KMS-11 (cell line): ENCODE measurements at regions not wholly inside any gene's neighbourhood (a gene's known extent, or its start where the extent isn't known, plus 50 kb on each side); places are given as distances from the start of the nearest gene placed in this dataset.

Source experiments
- H2AFZ ChIP-seq: fragments of 200-600 bp; sonication (generic); 2 replicates; pipeline ENCODE4 v1.6.1; 2016; ENCODE audit warnings: antibody characterized with exemption, mixed run types, low read depth
- H3K27ac ChIP-seq: fragments of 200-600 bp; sonication (generic); 2 replicates; pipeline ENCODE4 v1.6.1; 2016; ENCODE audit warnings: mild to moderate bottlenecking, mixed run types
- H3K27me3 ChIP-seq: fragments of 200-600 bp; sonication (generic); 2 replicates; pipeline ENCODE4 v1.6.1; 2017; ENCODE audit warnings: mild to moderate bottlenecking, low read depth, mixed run types, moderate library complexity; ENCODE audit not compliant: insufficient read depth
- H3K36me3 ChIP-seq: fragments of 200-600 bp; sonication (generic); 2 replicates; pipeline ENCODE4 v1.6.1; 2017; ENCODE audit warnings: mild to moderate bottlenecking, mixed run types; ENCODE audit not compliant: insufficient read depth
- H3K4me1 ChIP-seq: fragments of 200-600 bp; sonication (generic); 2 replicates; pipeline ENCODE4 v1.6.1; 2016; ENCODE audit warnings: mild to moderate bottlenecking, low read depth, mixed run types; ENCODE audit not compliant: poor library complexity, severe bottlenecking
- H3K4me2 ChIP-seq: fragments of 200-600 bp; sonication (generic); 2 replicates; pipeline ENCODE4 v1.7.0; 2016; ENCODE audit warnings: mild to moderate bottlenecking, mixed run types
- H3K4me3 ChIP-seq: fragments of 200-600 bp; sonication (generic); IDR thresholded peaks from 2 replicates; pipeline ENCODE4 v1.6.1; 2017; ENCODE audit warnings: low read depth, low read length, mixed read lengths; ENCODE audit not compliant: insufficient read depth
- H3K79me2 ChIP-seq: fragments of 200-600 bp; sonication (generic); 2 replicates; pipeline ENCODE4 v1.6.1; 2016; ENCODE audit warnings: low read depth, mixed run types; ENCODE audit not compliant: insufficient read depth
- H3K9ac ChIP-seq: fragments of 200-600 bp; sonication (generic); 2 replicates; pipeline ENCODE4 v1.6.1; 2016; ENCODE audit warnings: mild to moderate bottlenecking, mixed run types
- H4K20me1 ChIP-seq: fragments of 200-600 bp; sonication (generic); 2 replicates; pipeline ENCODE4 v1.6.1; 2016; ENCODE audit warnings: mild to moderate bottlenecking, mixed run types; ENCODE audit not compliant: insufficient read depth
- CTCF ChIP-seq: fragments of 200-600 bp; sonication (generic); conservative IDR thresholded peaks from 2 replicates; pipeline ENCODE4 v1.6.1; 2017; ENCODE audit warnings: low read depth, mild to moderate bottlenecking, antibody characterized with exemption, low read length, moderate library complexity, mixed read lengths

DNA sequence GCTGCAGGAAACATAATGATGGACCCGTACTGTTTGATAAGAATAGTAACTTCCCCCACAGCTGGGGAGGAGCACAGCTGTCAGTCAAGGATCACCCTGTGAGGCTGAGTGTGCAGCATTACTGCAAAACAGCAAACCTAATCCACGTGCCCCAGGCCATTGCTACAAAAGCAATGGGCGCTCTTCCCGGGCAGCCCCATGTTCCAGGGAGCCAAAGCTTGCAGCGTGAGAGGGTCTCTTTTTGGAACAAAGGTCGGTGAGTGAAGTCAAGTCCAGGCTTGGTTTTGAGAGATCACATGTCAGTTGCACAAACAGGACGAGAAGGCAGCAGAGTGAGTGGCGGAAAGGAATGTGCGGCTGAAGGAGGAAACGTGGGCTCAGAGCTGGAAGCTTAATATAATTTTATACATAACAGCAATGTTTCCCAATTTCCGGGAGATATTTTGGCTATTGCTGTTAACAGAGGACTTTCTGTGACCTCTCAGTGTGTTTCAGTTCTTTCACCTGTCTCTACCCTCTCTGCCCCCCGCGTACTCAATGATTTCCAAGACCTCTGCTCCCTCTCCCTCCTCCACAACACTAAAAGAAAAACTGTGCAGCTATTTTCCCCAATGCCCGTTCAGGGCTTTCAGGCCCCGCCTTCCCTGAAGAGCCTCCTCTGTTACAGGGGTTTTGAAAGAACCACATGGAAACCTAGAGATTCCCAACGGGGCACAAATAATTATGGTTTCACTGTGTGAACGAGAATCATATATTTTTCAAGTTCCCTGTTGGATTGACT is 128.9 kb downstream of the MTPAP start:
- H3K27ac ChIP-seq = no peak overlapping the region
- no peaks in the 10 kb centered on the region for H3K36me3 ChIP-seq
- no peak overlapping the region for H3K9ac ChIP-seq
- no peak overlapping the region for H2AFZ ChIP-seq
- no peaks in the 10 kb centered on the region for H3K27me3 ChIP-seq
- H4K20me1 ChIP-seq = no peaks in the 10 kb centered on the region
- H3K4me3 ChIP-seq = no peak overlapping the region
- H3K4me2 ChIP-seq = no peak overlapping the region
- H3K79me2 ChIP-seq = no peaks in the 10 kb centered on the region
- TF ChIP-seq CTCF = no peak
- no peaks in the 10 kb centered on the region for H3K4me1 ChIP-seq

DNA sequence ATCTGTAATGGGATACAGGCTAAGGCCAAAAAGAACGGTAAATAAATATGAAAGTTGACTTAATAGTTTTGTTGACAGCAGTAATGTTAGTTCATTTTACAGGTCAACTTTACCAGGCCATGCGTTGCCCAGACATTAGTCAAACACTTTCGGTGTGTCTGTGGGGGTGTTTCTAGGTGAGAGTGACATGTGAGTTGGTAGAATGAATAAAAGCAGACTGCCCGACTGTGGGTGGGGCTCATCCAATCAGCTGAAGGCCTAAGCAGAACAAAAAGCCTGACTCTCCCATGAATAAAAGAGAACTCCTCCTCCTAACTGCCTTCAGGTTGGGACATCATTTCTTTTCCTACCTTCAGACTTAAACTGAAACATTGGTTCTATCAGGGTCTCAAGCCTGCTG is 132.3 kb downstream of the MTPAP start:
- H3K4me2 ChIP-seq = no peak overlapping the region
- no peak for TF ChIP-seq CTCF
- no peak overlapping the region for H2AFZ ChIP-seq
- H3K79me2 ChIP-seq = no peaks in the 10 kb centered on the region
- no peaks in the 10 kb centered on the region for H3K27me3 ChIP-seq
- no peak overlapping the region for H3K27ac ChIP-seq
- H4K20me1 ChIP-seq = no peaks in the 10 kb centered on the region
- H3K9ac ChIP-seq = no peak overlapping the region
- H3K4me3 ChIP-seq = no peak overlapping the region
- no peaks in the 10 kb centered on the region for H3K4me1 ChIP-seq
- no peaks in the 10 kb centered on the region for H3K36me3 ChIP-seq

- no peak overlapping the region for H2AFZ ChIP-seq
- no peaks in the 10 kb centered on the region for H3K36me3 ChIP-seq
- H3K4me3 ChIP-seq = no peak overlapping the region
- no peak overlapping the region for H3K27ac ChIP-seq
- no peaks in the 10 kb centered on the region for H3K79me2 ChIP-seq
- no peaks in the 10 kb centered on the region for H3K27me3 ChIP-seq
- H3K4me2 ChIP-seq = no peak overlapping the region
- H3K9ac ChIP-seq = no peak overlapping the region
- H4K20me1 ChIP-seq = no peaks in the 10 kb centered on the region
- no peak for TF ChIP-seq CTCF
- H3K4me1 ChIP-seq = no peaks in the 10 kb centered on the region
These were observed 133.5 kb downstream of the MTPAP start for GRCh38 chr10:30215623-30216022.

- Histone ChIP-seq H3K4me3 (no peak overlapping the region), H3K36me3 (no peaks in the 10 kb centered on the region), H3K27me3 (no peaks in the 10 kb centered on the region), H2AFZ (no peak overlapping the region), H4K20me1 (no peaks in the 10 kb centered on the region), H3K4me2 (no peak overlapping the region), H3K79me2 (no peaks in the 10 kb centered on the region), H3K4me1 (no peaks in the 10 kb centered on the region), H3K27ac (no peak overlapping the region), H3K9ac (no peak overlapping the region)
- TF ChIP-seq CTCF = no peak
These were observed 133.9 kb downstream of the MTPAP start for GRCh38 chr10:30215141-30215540.
